ENCODE measurements at regions not wholly inside any gene's neighbourhood (a gene's known extent, or its start where the extent isn't known, plus 50 kb on each side); places are given as distances from the start of the nearest gene placed in this dataset.

GRCh38 chr2:139963863-139964355, 1183.7 kb upstream of the NXPH2 start:
- no peak for DNase-seq (ENCODE audit: extremely low read depth, low read depth)

GRCh38 chr2:139949242-139949972, 1169.2 kb upstream of the NXPH2 start:
- DNase-seq (ENCODE audit: extremely low read depth, low read depth): no peak

GRCh38 chr2:139946690-139947089, 1166.5 kb upstream of the NXPH2 start:
- DNase-seq (ENCODE audit: extremely low read depth, low read depth): no peak

GRCh38 chr2:139940686-139941085, 1160.5 kb upstream of the NXPH2 start:
- DNase-seq (ENCODE audit: extremely low read depth, low read depth): no peak

- DNase-seq (ENCODE audit: extremely low read depth, low read depth): no peak
Observed at GRCh38 chr2:139925903-139926302, 1145.7 kb upstream of the NXPH2 start.

- no peak for DNase-seq (ENCODE audit: extremely low read depth, low read depth)
Observed at GRCh38 chr2:139924070-139924469, 1143.9 kb upstream of the NXPH2 start.

GRCh38 chr2:139918982-139919381, 1138.8 kb upstream of the NXPH2 start:
- DNase-seq (ENCODE audit: extremely low read depth, low read depth): no peak

- no peak for DNase-seq (ENCODE audit: extremely low read depth, low read depth)
Observed at GRCh38 chr2:139917690-139918384, 1137.6 kb upstream of the NXPH2 start.

- DNase-seq (ENCODE audit: extremely low read depth, low read depth): no peak
Observed at GRCh38 chr2:139916822-139917221, 1136.6 kb upstream of the NXPH2 start.

GRCh38 chr2:139911160-139911559, 1131.0 kb upstream of the NXPH2 start:
- no peak for DNase-seq (ENCODE audit: extremely low read depth, low read depth)

GRCh38 chr2:139909136-139909535, 1128.9 kb upstream of the NXPH2 start:
- no peak for DNase-seq (ENCODE audit: extremely low read depth, low read depth)

- DNase-seq (ENCODE audit: extremely low read depth, low read depth): no peak
Observed at GRCh38 chr2:139905624-139906023, 1125.4 kb upstream of the NXPH2 start.

- no peak for DNase-seq (ENCODE audit: extremely low read depth, low read depth)
Observed at GRCh38 chr2:139891636-139892035, 1111.4 kb upstream of the NXPH2 start.

- DNase-seq (ENCODE audit: extremely low read depth, low read depth): no peak
Observed at GRCh38 chr2:139885921-139886498, 1105.8 kb upstream of the NXPH2 start.

- no peak for DNase-seq (ENCODE audit: extremely low read depth, low read depth)
Observed at GRCh38 chr2:139876964-139877363, 1096.8 kb upstream of the NXPH2 start.

- DNase-seq (ENCODE audit: extremely low read depth, low read depth): no peak
Observed at GRCh38 chr2:139876321-139876720, 1096.1 kb upstream of the NXPH2 start.

GRCh38 chr2:139872503-139872902, 1092.3 kb upstream of the NXPH2 start:
- DNase-seq (ENCODE audit: extremely low read depth, low read depth): no peak

- DNase-seq (ENCODE audit: extremely low read depth, low read depth): no peak
Observed at GRCh38 chr2:139872032-139872431, 1091.8 kb upstream of the NXPH2 start.

- no peak for DNase-seq (ENCODE audit: extremely low read depth, low read depth)
Observed at GRCh38 chr2:139867601-139868226, 1087.5 kb upstream of the NXPH2 start.

GRCh38 chr2:139864821-139865302, 1084.7 kb upstream of the NXPH2 start:
- no peak for DNase-seq (ENCODE audit: extremely low read depth, low read depth)

Measured in NCI-H460 (cell line).